GM18505 (cell line): ENCODE measurements at regions not wholly inside any gene's neighbourhood (a gene's known extent, or its start where the extent isn't known, plus 50 kb on each side); places are given as distances from the start of the nearest gene placed in this dataset.
"Not testable (repeated sequence)": the region's sequence is repeated elsewhere in the genome, so short reads cannot be mapped to it uniquely, and the experiment has no call there.

Experiments
- ATAC-seq: cut with Tn5 transposase; IDR thresholded peaks from one replicate; pipeline ENCODE4 v1.9.1; 2021; ENCODE audit not compliant: unreplicated experiment
- POLR2A ChIP-seq: IDR thresholded peaks from 4 replicates; pipeline ENCODE4 v1.6.1; 2011; ENCODE audit warnings: borderline replicate concordance; ENCODE audit not compliant: insufficient read depth, insufficient read length; ENCODE audit errors: extremely low read depth

- no peak for ATAC-seq
- no peak for TF ChIP-seq POLR2A
Observed at GRCh38 chr4:187840814-187841213, 154.8 kb upstream of the ZFP42 start.

GRCh38 chr4:187849556-187850225 is 145.9 kb upstream of the ZFP42 start:
- no peak for ATAC-seq
- TF ChIP-seq POLR2A = no peak

- ATAC-seq = no peak
- no peak for TF ChIP-seq POLR2A
Observed at GRCh38 chr4:187865914-187866313, 129.7 kb upstream of the ZFP42 start.

GRCh38 chr4:187883049-187883448 is 112.5 kb upstream of the ZFP42 start:
- no peak for ATAC-seq
- no peak for TF ChIP-seq POLR2A

GRCh38 chr4:187883836-187884475 is 111.6 kb upstream of the ZFP42 start:
- TF ChIP-seq POLR2A = no peak
- no peak for ATAC-seq

GRCh38 chr4:187887906-187888305 is 107.7 kb upstream of the ZFP42 start:
- TF ChIP-seq POLR2A = no peak
- no peak for ATAC-seq

- no peak for TF ChIP-seq POLR2A
- no peak for ATAC-seq
Observed at GRCh38 chr4:187889651-187890050, 105.9 kb upstream of the ZFP42 start.

GRCh38 chr4:187893418-187893817 is 102.2 kb upstream of the ZFP42 start:
- no peak for ATAC-seq
- no peak for TF ChIP-seq POLR2A

- ATAC-seq = no peak
- no peak for TF ChIP-seq POLR2A
Observed at GRCh38 chr4:187903106-187903505, 92.5 kb upstream of the ZFP42 start.

GRCh38 chr4:187903700-187904099 is 91.9 kb upstream of the ZFP42 start:
- no peak for ATAC-seq
- TF ChIP-seq POLR2A = no peak

GRCh38 chr4:187908079-187908561 is 87.5 kb upstream of the ZFP42 start:
- TF ChIP-seq POLR2A = no peak
- no peak for ATAC-seq

GRCh38 chr4:187908731-187909130 is 86.8 kb upstream of the ZFP42 start:
- no peak for TF ChIP-seq POLR2A
- no peak for ATAC-seq

GRCh38 chr4:187910741-187911140 is 84.8 kb upstream of the ZFP42 start:
- TF ChIP-seq POLR2A = no peak
- ATAC-seq = no peak

GRCh38 chr4:187915406-187915805 is 80.2 kb upstream of the ZFP42 start:
- ATAC-seq = not testable (repeated sequence)
